ENCODE measurements at regions not wholly inside any gene's neighbourhood (a gene's known extent, or its start where the extent isn't known, plus 50 kb on each side); places are given as distances from the start of the nearest gene placed in this dataset.

- TF ChIP-seq EZH2 (IDR thresholded peaks at IDR 0.05; ENCODE audit: borderline replicate concordance, insufficient read depth, low read depth, low read length, poor library complexity, severe bottlenecking): no peak
- TF ChIP-seq CTCF (IDR thresholded peaks at IDR 0.05): no peak
Observed at GRCh38 chr22:34998921-34999320, 67.0 kb upstream of the ISX start.

Data from B cell (primary cell).